Esophagus muscularis mucosa (tissue), 4 donors: ENCODE measurements at regions not wholly inside any gene's neighbourhood (a gene's known extent, or its start where the extent isn't known, plus 50 kb on each side); places are given as distances from the start of the nearest gene placed in this dataset.

Source experiments
- DNase-seq: peaks from one replicate; pipeline ENCODE4 v3.0.0-alpha.2; 2017; ENCODE audit errors: extremely low spot score
- H3K27ac ChIP-seq, 4 donors: fragments of 200-600 bp; sonication (generic); replicated peaks in 1 of 4; 1 replicate in 3 of 4; 2 replicates in 1 of 4; pipeline ENCODE4 v1.5.1; 2016 to 2019; ENCODE audit warnings: mild to moderate bottlenecking in 1 of 4
- H3K27me3 ChIP-seq, 4 donors: fragments of 200-600 bp; sonication (generic); one replicate each; pipeline versions ENCODE4 v1.5.1 to v1.6.0; 2016 to 2019
- H3K36me3 ChIP-seq, 4 donors: fragments of 200-600 bp; sonication (generic); one replicate each; pipeline ENCODE4 v1.5.1; 2016 to 2019
- H3K4me1 ChIP-seq, 4 donors: fragments of 200-600 bp; sonication (generic); one replicate each; pipeline ENCODE4 v1.5.1; 2016 to 2019
- H3K4me3 ChIP-seq, 4 donors: fragments of 200-600 bp; sonication (generic); 1 replicate in 2 of 4; 2 replicates in 2 of 4; pipeline ENCODE4 v1.5.1; 2016 to 2019; ENCODE audit warnings: mild to moderate bottlenecking in 4 of 4, moderate library complexity in 1 of 4
- H3K9me3 ChIP-seq, 4 donors: fragments of 200-600 bp; sonication (generic); 1 replicate in 3 of 4; 2 replicates in 1 of 4; pipeline ENCODE4 v1.5.1; 2016 to 2019
- EP300 ChIP-seq: sonication (generic); formaldehyde crosslinking; IDR thresholded peaks from one replicate; pipeline ENCODE4 v1.6.1; 2017; ENCODE audit warnings: antibody characterized with exemption
- POLR2A ChIP-seq: fragments of 450-650 bp; IDR thresholded peaks from one replicate; pipeline ENCODE4 v1.6.1; 2017; ENCODE audit warnings: antibody characterized with exemption, moderate library complexity, mild to moderate bottlenecking, low read depth
- POLR2AphosphoS5 ChIP-seq, 2 donors: sonication (generic); formaldehyde crosslinking; IDR thresholded peaks; one replicate each; pipeline ENCODE4 v1.6.1; 2017; ENCODE audit warnings: antibody characterized with exemption in 2 of 2
- WGBS: methylation state at CpG from one replicate; pipeline ENCODE4 v1.1.5; 2018; 5-methylcytosine and 5-hydroxymethylcytosine counted together
- intact Hi-C: fragments of 100-400 bp; cut with DNase I; formaldehyde crosslinking; loops from one replicate; pipeline ENCODE4 v1.15.1; 2023
- TF ChIP-seq, protein P1 (sequence below), 3 experiments: fragments of 200-600 bp in 2 of 3; fragments of 450-650 bp in 1 of 3; sonication (generic) in 2 of 3; IDR thresholded peaks; one replicate each; pipeline ENCODE4 v1.5.1; 2017 to 2019; ENCODE audit warnings: antibody characterized with exemption in 3 of 3, mild to moderate bottlenecking in 2 of 3, moderate library complexity in 1 of 3

DNA sequence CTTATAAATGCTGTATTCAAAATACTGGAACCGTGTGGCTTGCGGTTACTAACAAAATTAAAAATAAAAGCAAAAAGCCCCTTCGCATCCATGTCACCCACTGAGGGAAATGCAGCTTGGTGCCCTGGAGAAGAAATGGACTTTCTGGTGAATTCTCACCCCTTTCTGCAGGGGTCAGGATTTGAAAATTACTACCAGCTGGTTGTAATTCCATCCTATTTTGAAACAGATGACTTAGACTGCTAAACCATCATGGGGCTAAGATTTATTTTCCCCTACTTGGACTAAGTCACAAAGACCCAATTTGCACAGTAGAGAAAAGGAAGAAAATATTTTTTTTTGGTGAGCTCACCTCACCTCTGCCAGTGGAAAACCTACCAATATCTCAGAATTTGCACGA lies 111.4 kb upstream of the MYOCD start:
- TF ChIP-seq, protein P1, sequence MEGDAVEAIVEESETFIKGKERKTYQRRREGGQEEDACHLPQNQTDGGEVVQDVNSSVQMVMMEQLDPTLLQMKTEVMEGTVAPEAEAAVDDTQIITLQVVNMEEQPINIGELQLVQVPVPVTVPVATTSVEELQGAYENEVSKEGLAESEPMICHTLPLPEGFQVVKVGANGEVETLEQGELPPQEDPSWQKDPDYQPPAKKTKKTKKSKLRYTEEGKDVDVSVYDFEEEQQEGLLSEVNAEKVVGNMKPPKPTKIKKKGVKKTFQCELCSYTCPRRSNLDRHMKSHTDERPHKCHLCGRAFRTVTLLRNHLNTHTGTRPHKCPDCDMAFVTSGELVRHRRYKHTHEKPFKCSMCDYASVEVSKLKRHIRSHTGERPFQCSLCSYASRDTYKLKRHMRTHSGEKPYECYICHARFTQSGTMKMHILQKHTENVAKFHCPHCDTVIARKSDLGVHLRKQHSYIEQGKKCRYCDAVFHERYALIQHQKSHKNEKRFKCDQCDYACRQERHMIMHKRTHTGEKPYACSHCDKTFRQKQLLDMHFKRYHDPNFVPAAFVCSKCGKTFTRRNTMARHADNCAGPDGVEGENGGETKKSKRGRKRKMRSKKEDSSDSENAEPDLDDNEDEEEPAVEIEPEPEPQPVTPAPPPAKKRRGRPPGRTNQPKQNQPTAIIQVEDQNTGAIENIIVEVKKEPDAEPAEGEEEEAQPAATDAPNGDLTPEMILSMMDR (IDR thresholded peaks at IDR 0.05): no peak
- TF ChIP-seq POLR2A: no peak
- H3K36me3 ChIP-seq: no peaks in the 10 kb centered on the region
- no peaks in the 10 kb centered on the region for H3K9me3 ChIP-seq
- 85% methylated on average over 4 of the region's 4 CpGs for WGBS
- no peak for DNase-seq
- intact Hi-C loops: no loop called here
- no peak overlapping the region for H3K4me3 ChIP-seq
- H3K27ac ChIP-seq: no peak overlapping the region
- no peaks in the 10 kb centered on the region for H3K27me3 ChIP-seq
- peaks cover 0 to 2% (median 0%) of the 10 kb centered on the region in 4 donors for H3K4me1 ChIP-seq

DNA sequence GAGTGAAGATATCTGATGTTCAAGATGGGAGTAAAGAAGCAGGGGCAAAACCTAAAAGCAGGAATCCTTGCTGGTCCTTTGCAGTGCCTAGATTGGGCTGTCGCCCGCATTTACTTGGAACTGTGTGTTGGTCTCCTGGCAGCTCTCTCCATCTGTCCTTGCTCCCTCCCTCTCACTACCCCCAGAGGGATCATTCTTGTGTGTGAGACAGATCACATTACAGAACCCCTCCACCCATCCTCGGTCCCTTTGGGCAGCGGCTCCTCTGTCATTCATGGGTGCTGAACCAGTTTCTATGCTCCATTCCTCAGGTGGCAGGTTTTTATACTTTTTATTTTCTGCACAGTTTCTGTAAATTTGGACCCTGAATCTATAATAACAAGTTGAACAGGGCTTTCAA lies 99.4 kb upstream of the MYOCD start:
- 35% methylated on average over 4 of the region's 4 CpGs for WGBS
- TF ChIP-seq EP300: no peak
- TF ChIP-seq, protein P1 (IDR thresholded peaks at IDR 0.05): no peak
- TF ChIP-seq POLR2AphosphoS5 (IDR thresholded peaks at IDR 0.05): no peak
- no peak for TF ChIP-seq POLR2A
- Histone ChIP-seq H3K4me1 (peaks cover 4 to 36% (median 24%) of the 10 kb centered on the region in 4 donors), H3K27me3 (no peaks in the 10 kb centered on the region), H3K27ac (peak overlapping the region in 2 of 4 donors; percentile 73 to 74), H3K4me3 (no peak overlapping the region), H3K9me3 (no peaks in the 10 kb centered on the region), H3K36me3 (no peaks in the 10 kb centered on the region)
- intact Hi-C loops: no loop called here
- DNase-seq: no peak

DNA sequence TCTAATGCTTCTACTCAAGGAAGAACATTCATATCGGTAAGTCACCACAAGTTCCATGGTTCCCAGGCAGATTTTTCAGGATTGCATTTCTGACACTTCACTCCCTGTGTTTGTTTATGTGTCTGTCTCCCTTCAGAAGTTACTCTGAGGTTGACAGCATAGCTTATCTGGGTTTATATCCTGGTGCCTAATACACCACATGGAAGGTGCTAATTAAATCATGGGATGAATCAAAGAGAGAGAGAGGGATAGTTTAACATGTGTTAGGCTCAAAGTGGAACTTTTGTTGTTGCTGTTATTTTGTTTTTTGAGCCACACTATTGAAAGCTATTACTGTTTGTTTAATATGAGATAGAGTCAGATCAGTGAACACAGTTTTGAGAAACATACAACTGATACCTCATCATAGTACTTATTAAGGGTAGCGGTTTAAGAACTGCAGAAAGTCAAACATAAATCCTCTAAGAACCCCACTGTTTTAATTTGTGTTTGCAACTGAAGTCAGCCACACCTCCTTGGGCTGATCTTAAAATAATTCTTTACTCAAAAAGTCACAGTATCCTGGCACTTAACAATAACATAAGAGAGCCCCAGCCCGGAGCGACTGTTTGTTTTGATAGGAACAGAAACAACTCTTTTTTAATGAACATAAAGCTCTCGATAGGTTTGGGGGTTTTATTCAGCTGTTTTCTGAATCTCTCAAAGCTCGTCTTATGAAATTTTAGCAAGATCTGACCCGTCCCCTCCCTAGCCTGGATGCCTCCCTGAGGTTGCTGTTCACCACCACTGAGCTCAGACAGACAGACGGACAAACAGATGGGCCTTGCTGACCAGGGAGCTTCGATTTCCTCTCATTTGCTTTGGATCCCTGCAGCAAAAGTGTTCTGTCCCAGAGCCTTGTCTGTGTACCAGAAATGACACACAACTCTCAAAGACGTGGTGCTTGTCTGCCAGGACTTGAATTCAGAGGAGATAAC lies 98.3 kb upstream of the MYOCD start:
- Histone ChIP-seq H3K4me1 (peaks cover 4 to 36% (median 24%) of the 10 kb centered on the region in 4 donors), H3K27me3 (no peaks in the 10 kb centered on the region), H3K36me3 (no peaks in the 10 kb centered on the region), H3K9me3 (no peaks in the 10 kb centered on the region), H3K4me3 (no peak overlapping the region), H3K27ac (peak overlapping the region; percentile 3 to 74 (median 56))
- WGBS: 17% methylated on average over 10 of the region's 10 CpGs
- DNase-seq: no peak
- TF ChIP-seq POLR2AphosphoS5 (IDR thresholded peaks at IDR 0.05) (no peak), EP300 (no peak), POLR2A (no peak)
- TF ChIP-seq, protein P1 (IDR thresholded peaks at IDR 0.05): no peak
- intact Hi-C loops: no loop called here

DNA sequence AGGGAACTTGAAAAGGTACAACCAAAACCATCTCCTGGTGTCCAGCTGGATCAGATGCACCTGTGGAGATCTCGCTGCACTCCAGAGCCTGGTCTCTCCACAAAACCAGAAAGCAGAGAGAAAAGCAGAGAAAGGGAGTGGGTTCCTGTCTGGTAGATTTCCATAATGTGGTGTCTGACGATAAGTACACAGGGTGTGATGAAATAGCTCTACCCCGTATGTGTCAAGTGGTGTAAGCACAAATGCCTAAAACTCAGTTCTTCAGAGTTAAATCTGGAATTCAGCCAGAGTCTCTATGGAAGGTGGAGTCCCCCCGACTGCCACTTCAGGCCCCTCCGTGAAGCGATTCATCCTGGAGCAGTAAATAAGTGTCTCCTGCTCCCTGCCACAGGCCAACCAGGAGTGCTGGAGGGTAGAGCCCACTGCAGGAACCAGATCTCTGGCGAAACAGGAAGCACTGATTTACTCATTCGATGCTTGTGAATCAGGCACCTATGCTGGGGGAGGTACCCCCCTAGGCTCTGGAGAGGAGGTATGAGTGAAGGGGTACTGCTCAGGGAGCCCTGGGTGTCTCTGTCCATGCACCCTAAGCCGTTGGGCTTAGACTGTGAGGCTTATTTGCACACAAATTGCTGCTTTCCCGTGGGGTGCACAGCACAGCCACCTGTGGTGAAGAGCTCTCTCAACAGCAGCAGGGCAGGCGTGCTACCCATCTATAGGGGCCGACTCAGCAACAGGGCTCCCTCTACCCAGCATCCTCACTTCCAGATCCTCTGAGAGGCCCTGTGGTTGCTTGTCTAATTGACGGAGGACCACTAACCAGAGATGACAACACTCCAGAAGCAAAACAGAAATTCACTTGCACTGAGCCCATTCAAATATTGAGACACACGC lies 97.1 kb upstream of the MYOCD start:
- Histone ChIP-seq H3K4me1 (peaks cover 4 to 36% (median 24%) of the 10 kb centered on the region in 4 donors), H3K27me3 (no peaks in the 10 kb centered on the region), H3K36me3 (no peaks in the 10 kb centered on the region), H3K27ac (peak overlapping the region; percentile 3 to 74 (median 56)), H3K9me3 (no peaks in the 10 kb centered on the region), H3K4me3 (no peak overlapping the region)
- 75% methylated on average over 9 of the region's 14 CpGs for WGBS
- TF ChIP-seq, protein P1 (IDR thresholded peaks at IDR 0.05): no peak
- TF ChIP-seq EP300: no peak
- TF ChIP-seq POLR2A: no peak
- no peak for TF ChIP-seq POLR2AphosphoS5 (IDR thresholded peaks at IDR 0.05)
- intact Hi-C loops: no loop called here
- DNase-seq: no peak
